Endothelial cell of umbilical vein (primary cell): ENCODE measurements at regions not wholly inside any gene's neighbourhood (a gene's known extent, or its start where the extent isn't known, plus 50 kb on each side); places are given as distances from the start of the nearest gene placed in this dataset.

Source experiments
- BruUV-seq: library from RNA; stranded (reverse); fragments of 400-500 nt; replicated peaks from 2 replicates; lab custom pipeline; 2021; lab: Mats Ljungman, UMichigan
- CTCF ChIA-PET: fragments of 300-600, 350-600 bp; sonication (Branson Sonifier 250); formaldehyde crosslinking; loops from one replicate; lab custom pipeline; 2021; ENCODE audit warnings: antibody characterized with exemption, inconsistent platforms; lab: Charles Lee
- POLR2A ChIA-PET: fragments of 300-600, 350-600 bp; sonication (Branson Sonifier 250); formaldehyde crosslinking; loops from one replicate; lab custom pipeline; 2021; ENCODE audit warnings: antibody characterized with exemption, inconsistent platforms; lab: Charles Lee
- DNase-seq: peaks from one replicate; pipeline ENCODE4 v3.0.0-alpha.2; 2011; ENCODE audit warnings: low read depth, low spot score
- FAIRE-seq: peaks from 2 replicates; lab custom pipeline; 2011; peaks lifted over from hg19 to GRCh38; lab: Jason Lieb, UNC
- H2AFZ ChIP-seq: 2 replicates; pipeline ENCODE4 v1.6.0; 2012; ENCODE audit warnings: low read depth, low read length, control low read depth, inconsistent platforms
- H3K27ac ChIP-seq: 2 replicates; pipeline ENCODE4 v1.5.1; 2011; ENCODE audit warnings: low read depth, mild to moderate bottlenecking, control low read depth, low read length, moderate library complexity; ENCODE audit not compliant: insufficient read depth
- H3K27me3 ChIP-seq, 2 experiments: 2 replicates each; pipeline versions ENCODE4 v1.6.0 to v1.6.1; 2011; ENCODE audit warnings: low read length in 2 of 2, mixed read lengths in 1 of 2; ENCODE audit not compliant: control insufficient read depth in 2 of 2, insufficient read depth in 2 of 2
- H3K36me3 ChIP-seq, 2 experiments: 2 replicates in 1 of 2; 3 replicates in 1 of 2; pipeline ENCODE4 v1.5.1; 2011; ENCODE audit warnings: low read length in 2 of 2, mild to moderate bottlenecking in 1 of 2, moderate library complexity in 1 of 2; ENCODE audit not compliant: control insufficient read depth in 2 of 2, insufficient read depth in 2 of 2; ENCODE audit errors: extremely low read depth in 1 of 2
- H3K4me1 ChIP-seq: 3 replicates; pipeline ENCODE4 v1.5.1; 2011; ENCODE audit warnings: mild to moderate bottlenecking, low read length; ENCODE audit not compliant: control insufficient read depth, insufficient read depth; ENCODE audit errors: extremely low read depth
- H3K4me2 ChIP-seq: 2 replicates; pipeline ENCODE4 v1.6.1; 2011; ENCODE audit warnings: low read length, control low read depth, mixed read lengths; ENCODE audit not compliant: insufficient read depth
- H3K4me3 ChIP-seq, 3 experiments: fragments of 200-600 bp in 1 of 3; sonication (generic), shearing (Covaris generic) in 1 of 3; replicated peaks in 1 of 3; 2 replicates each; pipeline ENCODE4 v1.5.1; 2011 to 2016; ENCODE audit warnings: control low read depth in 3 of 3, low read length in 3 of 3, mild to moderate bottlenecking in 2 of 3, inconsistent platforms in 1 of 3, low read depth in 1 of 3, moderate library complexity in 1 of 3; ENCODE audit not compliant: insufficient read depth in 1 of 3
- H3K79me2 ChIP-seq: 2 replicates; pipeline ENCODE4 v1.6.0; 2012; ENCODE audit warnings: low read length, inconsistent platforms; ENCODE audit not compliant: control insufficient read depth, insufficient read depth
- H3K9ac ChIP-seq: replicated peaks from 2 replicates; pipeline ENCODE3; 2011; ENCODE audit warnings: low read length, control low read depth; ENCODE audit not compliant: insufficient read depth; ENCODE audit errors: extremely low read depth
- H3K9me1 ChIP-seq: replicated peaks from 3 replicates; pipeline ENCODE4 v1.6.0; 2011; ENCODE audit warnings: mild to moderate bottlenecking, low read length; ENCODE audit not compliant: control insufficient read depth, insufficient read depth; ENCODE audit errors: extremely low read depth
- H3K9me3 ChIP-seq: replicated peaks from 2 replicates; pipeline ENCODE4 v1.5.1; 2012; ENCODE audit warnings: low read length, inconsistent platforms; ENCODE audit not compliant: control insufficient read depth, insufficient read depth
- H4K20me1 ChIP-seq: replicated peaks from 2 replicates; pipeline ENCODE3; 2011; ENCODE audit warnings: mild to moderate bottlenecking, low read length; ENCODE audit not compliant: control insufficient read depth, insufficient read depth; ENCODE audit errors: extremely low read depth
- EZH2 ChIP-seq: IDR thresholded peaks from 2 replicates; pipeline ENCODE4 v1.6.1; 2012; ENCODE audit warnings: borderline replicate concordance, low read depth, mild to moderate bottlenecking, moderate library complexity, low read length, inconsistent platforms; ENCODE audit not compliant: severe bottlenecking
- FOS ChIP-seq: IDR thresholded peaks from 2 replicates; pipeline ENCODE4 v1.6.1; 2011; ENCODE audit warnings: mild to moderate bottlenecking, low read length, moderate library complexity, borderline replicate concordance; ENCODE audit not compliant: insufficient read depth
- GATA2 ChIP-seq: IDR thresholded peaks from 2 replicates; pipeline ENCODE4 v1.7.0; 2011; ENCODE audit warnings: low read depth, mild to moderate bottlenecking, moderate library complexity, mixed read lengths, low read length; ENCODE audit not compliant: insufficient read length, insufficient read depth
- JUN ChIP-seq: IDR thresholded peaks from 2 replicates; pipeline ENCODE4 v1.6.1; 2011; ENCODE audit warnings: borderline replicate concordance, low read depth; ENCODE audit not compliant: insufficient read length, insufficient read depth
- MYC ChIP-seq: IDR thresholded peaks from one replicate; pipeline ENCODE4 v1.6.1; 2011; ENCODE audit warnings: mild to moderate bottlenecking, low read depth, low read length
- POLR2A ChIP-seq: IDR thresholded peaks from 2 replicates; pipeline ENCODE4 v1.6.1; 2012; ENCODE audit warnings: low read depth, mild to moderate bottlenecking, control low read depth, low read length
- POLR2AphosphoS5 ChIP-seq: IDR thresholded peaks from 2 replicates; pipeline ENCODE4 v1.6.1; 2012; ENCODE audit warnings: low read depth, mild to moderate bottlenecking, control low read depth, low read length, moderate library complexity; ENCODE audit not compliant: insufficient read depth
- dilution Hi-C: fragments of 300-500 bp; cut with MboI; formaldehyde crosslinking; loops from one replicate; pipeline ENCODE4 v1.15.0; 2019; ENCODE audit warnings: low sequenced_read_pairs; ENCODE audit not compliant: extremely low pct_ligation_motif_present
- intact Hi-C: fragments of 100-400 bp; cut with micrococcal nuclease; formaldehyde crosslinking; loops from one replicate; pipeline ENCODE4 v1.10.0; 2022
- TF ChIP-seq, protein P1 (sequence below): IDR thresholded peaks from 2 replicates; pipeline ENCODE4 v1.6.1; 2011; ENCODE audit not compliant: insufficient read depth, insufficient read length
- TF ChIP-seq, protein P2 (sequence below), 2 donors: IDR thresholded peaks; 1 replicate in 1 of 2; 2 replicates in 1 of 2; pipeline ENCODE4 v1.5.1; 2011; ENCODE audit warnings: low read length in 2 of 2, mild to moderate bottlenecking in 2 of 2, moderate library complexity in 2 of 2, control low read depth in 1 of 2, inconsistent platforms in 1 of 2, low read depth in 1 of 2; ENCODE audit not compliant: insufficient read depth in 1 of 2; ENCODE audit errors: extremely low read depth in 1 of 2

GRCh38 chr18:75544051-75544481 is 116.6 kb upstream of the SMIM21 start:
- no peaks in the 10 kb centered on the region for H3K4me1 ChIP-seq
- FAIRE-seq (no peak), DNase-seq (no peak)
- POLR2A ChIA-PET, result no interaction called here
- CTCF ChIA-PET, result no interaction called here
- no peaks in the 10 kb centered on the region for H3K9me3 ChIP-seq
- H4K20me1 ChIP-seq, result no peaks in the 10 kb centered on the region
- H3K27me3 ChIP-seq, result no peaks in the 10 kb centered on the region
- TF ChIP-seq POLR2A, result no peak
- no peak for TF ChIP-seq FOS
- no peak for TF ChIP-seq MYC
- TF ChIP-seq, protein P1, sequence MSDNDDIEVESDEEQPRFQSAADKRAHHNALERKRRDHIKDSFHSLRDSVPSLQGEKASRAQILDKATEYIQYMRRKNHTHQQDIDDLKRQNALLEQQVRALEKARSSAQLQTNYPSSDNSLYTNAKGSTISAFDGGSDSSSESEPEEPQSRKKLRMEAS, result no peak
- no peak for TF ChIP-seq JUN
- no peak for TF ChIP-seq POLR2AphosphoS5
- TF ChIP-seq GATA2, result no peak
- TF ChIP-seq EZH2, result no peak
- TF ChIP-seq, protein P2, sequence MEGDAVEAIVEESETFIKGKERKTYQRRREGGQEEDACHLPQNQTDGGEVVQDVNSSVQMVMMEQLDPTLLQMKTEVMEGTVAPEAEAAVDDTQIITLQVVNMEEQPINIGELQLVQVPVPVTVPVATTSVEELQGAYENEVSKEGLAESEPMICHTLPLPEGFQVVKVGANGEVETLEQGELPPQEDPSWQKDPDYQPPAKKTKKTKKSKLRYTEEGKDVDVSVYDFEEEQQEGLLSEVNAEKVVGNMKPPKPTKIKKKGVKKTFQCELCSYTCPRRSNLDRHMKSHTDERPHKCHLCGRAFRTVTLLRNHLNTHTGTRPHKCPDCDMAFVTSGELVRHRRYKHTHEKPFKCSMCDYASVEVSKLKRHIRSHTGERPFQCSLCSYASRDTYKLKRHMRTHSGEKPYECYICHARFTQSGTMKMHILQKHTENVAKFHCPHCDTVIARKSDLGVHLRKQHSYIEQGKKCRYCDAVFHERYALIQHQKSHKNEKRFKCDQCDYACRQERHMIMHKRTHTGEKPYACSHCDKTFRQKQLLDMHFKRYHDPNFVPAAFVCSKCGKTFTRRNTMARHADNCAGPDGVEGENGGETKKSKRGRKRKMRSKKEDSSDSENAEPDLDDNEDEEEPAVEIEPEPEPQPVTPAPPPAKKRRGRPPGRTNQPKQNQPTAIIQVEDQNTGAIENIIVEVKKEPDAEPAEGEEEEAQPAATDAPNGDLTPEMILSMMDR (IDR thresholded peaks at IDR 0.05; ENCODE audit: extremely low read depth in 1 of 2, insufficient read depth in 1 of 2, low read depth in 1 of 2, low read length in 2 of 2), result no peak
- dilution Hi-C loops, result no loop called here
- H3K9me1 ChIP-seq, result no peaks in the 10 kb centered on the region
- H3K4me2 ChIP-seq, result no peak overlapping the region
- H3K9ac ChIP-seq, result no peak overlapping the region
- no TSS peak for BruUV-seq
- intact Hi-C loops, result no loop called here
- H3K4me3 ChIP-seq, result no peak overlapping the region
- H2AFZ ChIP-seq, result no peak overlapping the region
- H3K36me3 ChIP-seq, result no peaks in the 10 kb centered on the region
- no peak overlapping the region for H3K27ac ChIP-seq
- no peaks in the 10 kb centered on the region for H3K79me2 ChIP-seq
